Fibroblast of villous mesenchyme (primary cell): ENCODE measurements at regions not wholly inside any gene's neighbourhood (a gene's known extent, or its start where the extent isn't known, plus 50 kb on each side); places are given as distances from the start of the nearest gene placed in this dataset.

Experiments
- DNase-seq: peaks from one replicate; pipeline ENCODE4 v3.0.0-alpha.2; 2010; ENCODE audit warnings: low read depth
- H3K4me3 ChIP-seq: 2 replicates; pipeline ENCODE4 v1.5.1; 2011; ENCODE audit warnings: low read depth, mild to moderate bottlenecking, low read length
- CTCF ChIP-seq: IDR thresholded peaks from 2 replicates; pipeline ENCODE4 v1.5.1; 2012; ENCODE audit warnings: low read depth, mild to moderate bottlenecking, low read length; ENCODE audit not compliant: insufficient read depth

GRCh38 chr3:88307666-88308065 lies 157.9 kb downstream of the C3orf38 start:
- H3K4me3 ChIP-seq = no peak overlapping the region
- no peak for DNase-seq
- no peak for TF ChIP-seq CTCF

GRCh38 chr3:88311826-88312225 lies 162.1 kb downstream of the C3orf38 start:
- no peak for TF ChIP-seq CTCF
- H3K4me3 ChIP-seq = no peak overlapping the region
- no peak for DNase-seq

- DNase-seq = no peak
- TF ChIP-seq CTCF = no peak
- no peak overlapping the region for H3K4me3 ChIP-seq
These were observed 162.5 kb downstream of the C3orf38 start for GRCh38 chr3:88312256-88312655.

- no peak for TF ChIP-seq CTCF
- H3K4me3 ChIP-seq = no peak overlapping the region
- DNase-seq = no peak
These were observed 168.3 kb downstream of the C3orf38 start for GRCh38 chr3:88318067-88318466.

- peak; percentile 0 for DNase-seq
- no peak for TF ChIP-seq CTCF
- no peak overlapping the region for H3K4me3 ChIP-seq
These were observed 171.7 kb downstream of the C3orf38 start for GRCh38 chr3:88321363-88322050.

GRCh38 chr3:88324788-88325187 lies 175.0 kb downstream of the C3orf38 start:
- TF ChIP-seq CTCF = no peak
- no peak overlapping the region for H3K4me3 ChIP-seq
- DNase-seq = no peak
